Suprapubic skin (tissue), 4 donors: ENCODE measurements at regions not wholly inside any gene's neighbourhood (a gene's known extent, or its start where the extent isn't known, plus 50 kb on each side); places are given as distances from the start of the nearest gene placed in this dataset.

ENCODE experiments used
- CTCF ChIP-seq, 2 donors: fragments of 200-600 bp in 1 of 2; fragments of 450-650 bp in 1 of 2; sonication (generic) in 1 of 2; IDR thresholded peaks; one replicate each; pipeline ENCODE4 v1.5.1; 2016 to 2019; ENCODE audit warnings: antibody characterized with exemption in 2 of 2, mild to moderate bottlenecking in 1 of 2, moderate library complexity in 1 of 2
- EP300 ChIP-seq: sonication (generic); formaldehyde crosslinking; IDR thresholded peaks from one replicate; pipeline ENCODE4 v1.6.1; 2017; ENCODE audit warnings: antibody characterized with exemption
- POLR2A ChIP-seq, 2 donors: fragments of 450-650 bp; IDR thresholded peaks; one replicate each; pipeline ENCODE4 v1.6.1; 2017; ENCODE audit warnings: antibody characterized with exemption in 2 of 2, mild to moderate bottlenecking in 2 of 2, moderate library complexity in 2 of 2
- POLR2AphosphoS5 ChIP-seq, 3 donors: sonication (generic); formaldehyde crosslinking; IDR thresholded peaks; one replicate each; pipeline ENCODE4 v1.6.1; 2017; ENCODE audit warnings: antibody characterized with exemption in 3 of 3

- TF ChIP-seq CTCF (IDR thresholded peaks at IDR 0.05) (no peak), POLR2A (IDR thresholded peaks at IDR 0.05) (no peak), POLR2AphosphoS5 (IDR thresholded peaks at IDR 0.05) (no peak), EP300 (no peak)
Measured at GRCh38 chr20:24407151-24407550, 62.3 kb upstream of the SYNDIG1 start.
